ENCODE measurements at regions not wholly inside any gene's neighbourhood (a gene's known extent, or its start where the extent isn't known, plus 50 kb on each side); places are given as distances from the start of the nearest gene placed in this dataset.

GRCh38 chr1:47514229-47514628, 76.4 kb downstream of the FOXD2 start:
- no peak for TF ChIP-seq CTCF (conservative IDR thresholded peaks at IDR 0.05; ENCODE audit: low read length)
- TF ChIP-seq EZH2phosphoT487 (IDR thresholded peaks at IDR 0.05; ENCODE audit: borderline replicate concordance): no peak

Measured in Loucy (cell line).